C4-2B (cell line): ENCODE measurements at regions not wholly inside any gene's neighbourhood (a gene's known extent, or its start where the extent isn't known, plus 50 kb on each side); places are given as distances from the start of the nearest gene placed in this dataset.

Source experiments
- CTCF ChIP-seq: fragments of 450-650 bp; conservative IDR thresholded peaks from 2 replicates; pipeline ENCODE4 v1.5.1; 2017; ENCODE audit warnings: mild to moderate bottlenecking
- ZFX ChIP-seq: fragments of 450-650 bp; IDR thresholded peaks from 2 replicates; pipeline ENCODE4 v1.6.1; 2017

GRCh38 chr2:8158711-8159110, 523.1 kb upstream of the ID2 start:
- TF ChIP-seq CTCF (no peak), ZFX (no peak)
